NCI-H146 (cell line): ENCODE measurements at regions not wholly inside any gene's neighbourhood (a gene's known extent, or its start where the extent isn't known, plus 50 kb on each side); places are given as distances from the start of the nearest gene placed in this dataset.

Experiments used
- DNase-seq: peaks from one replicate; lab custom pipeline; 2025; lab: John Stamatoyannopoulos, UW

- no peak for DNase-seq
These were observed 143.6 kb upstream of the HNRNPA3 start for GRCh38 chr2:177068967-177069366.

GRCh38 chr2:177072090-177072489 lies 140.5 kb upstream of the HNRNPA3 start:
- DNase-seq: no peak

- DNase-seq: no peak
These were observed 139.0 kb upstream of the HNRNPA3 start for GRCh38 chr2:177073611-177074010.

- no peak for DNase-seq
These were observed 138.4 kb upstream of the HNRNPA3 start for GRCh38 chr2:177074099-177074710.

GRCh38 chr2:177075254-177075653 lies 137.3 kb upstream of the HNRNPA3 start:
- DNase-seq: no peak

GRCh38 chr2:177076636-177077179 lies 135.9 kb upstream of the HNRNPA3 start:
- DNase-seq: peak; percentile 72

- DNase-seq: no peak
These were observed 134.8 kb upstream of the HNRNPA3 start for GRCh38 chr2:177077778-177078177.

GRCh38 chr2:177078416-177078815 lies 134.2 kb upstream of the HNRNPA3 start:
- DNase-seq: no peak

- no peak for DNase-seq
These were observed 133.7 kb upstream of the HNRNPA3 start for GRCh38 chr2:177078855-177079254.

- DNase-seq: no peak
These were observed 131.8 kb upstream of the HNRNPA3 start for GRCh38 chr2:177080746-177081284.

- DNase-seq: no peak
These were observed 128.0 kb upstream of the HNRNPA3 start for GRCh38 chr2:177084607-177085006.

- no peak for DNase-seq
These were observed 124.1 kb upstream of the HNRNPA3 start for GRCh38 chr2:177088529-177088928.

GRCh38 chr2:177090967-177091366 lies 121.6 kb upstream of the HNRNPA3 start:
- no peak for DNase-seq

- DNase-seq: no peak
These were observed 119.2 kb upstream of the HNRNPA3 start for GRCh38 chr2:177093371-177093770.

- DNase-seq: no peak
These were observed 114.5 kb upstream of the HNRNPA3 start for GRCh38 chr2:177098001-177098613.

GRCh38 chr2:177101930-177102329 lies 110.7 kb upstream of the HNRNPA3 start:
- DNase-seq: no peak

GRCh38 chr2:177106212-177106611 lies 106.4 kb upstream of the HNRNPA3 start:
- peak; percentile 0 for DNase-seq

- DNase-seq: no peak
These were observed 103.7 kb upstream of the HNRNPA3 start for GRCh38 chr2:177108890-177109289.

GRCh38 chr2:177114712-177115111 lies 97.9 kb upstream of the HNRNPA3 start:
- DNase-seq: no peak

GRCh38 chr2:177117755-177118154 lies 94.8 kb upstream of the HNRNPA3 start:
- no peak for DNase-seq

GRCh38 chr2:177118636-177119035 lies 94.0 kb upstream of the HNRNPA3 start:
- DNase-seq: peak; percentile 3

- no peak for DNase-seq
These were observed 93.5 kb upstream of the HNRNPA3 start for GRCh38 chr2:177119099-177119498.

GRCh38 chr2:177123048-177123447 lies 89.5 kb upstream of the HNRNPA3 start:
- no peak for DNase-seq
